Endothelial cell of umbilical vein (primary cell): ENCODE measurements at regions not wholly inside any gene's neighbourhood (a gene's known extent, or its start where the extent isn't known, plus 50 kb on each side); places are given as distances from the start of the nearest gene placed in this dataset.

ENCODE experiments used
- BruUV-seq: library from RNA; stranded (reverse); fragments of 400-500 nt; replicated peaks from 2 replicates; lab custom pipeline; 2021; lab: Mats Ljungman, UMichigan
- CTCF ChIA-PET: fragments of 300-600, 350-600 bp; sonication (Branson Sonifier 250); formaldehyde crosslinking; loops from one replicate; lab custom pipeline; 2021; ENCODE audit warnings: antibody characterized with exemption, inconsistent platforms; lab: Charles Lee
- POLR2A ChIA-PET: fragments of 300-600, 350-600 bp; sonication (Branson Sonifier 250); formaldehyde crosslinking; loops from one replicate; lab custom pipeline; 2021; ENCODE audit warnings: antibody characterized with exemption, inconsistent platforms; lab: Charles Lee
- DNase-seq: peaks from one replicate; pipeline ENCODE4 v3.0.0-alpha.2; 2011; ENCODE audit warnings: low read depth, low spot score
- FAIRE-seq: peaks from 2 replicates; lab custom pipeline; 2011; peaks lifted over from hg19 to GRCh38; lab: Jason Lieb, UNC
- H2AFZ ChIP-seq: 2 replicates; pipeline ENCODE4 v1.6.0; 2012; ENCODE audit warnings: low read depth, low read length, control low read depth, inconsistent platforms
- H3K27ac ChIP-seq: 2 replicates; pipeline ENCODE4 v1.5.1; 2011; ENCODE audit warnings: low read depth, mild to moderate bottlenecking, control low read depth, low read length, moderate library complexity; ENCODE audit not compliant: insufficient read depth
- H3K27me3 ChIP-seq, 2 experiments: 2 replicates each; pipeline versions ENCODE4 v1.6.0 to v1.6.1; 2011; ENCODE audit warnings: low read length in 2 of 2, mixed read lengths in 1 of 2; ENCODE audit not compliant: control insufficient read depth in 2 of 2, insufficient read depth in 2 of 2
- H3K36me3 ChIP-seq, 2 experiments: 2 replicates in 1 of 2; 3 replicates in 1 of 2; pipeline ENCODE4 v1.5.1; 2011; ENCODE audit warnings: low read length in 2 of 2, mild to moderate bottlenecking in 1 of 2, moderate library complexity in 1 of 2; ENCODE audit not compliant: control insufficient read depth in 2 of 2, insufficient read depth in 2 of 2; ENCODE audit errors: extremely low read depth in 1 of 2
- H3K4me1 ChIP-seq: 3 replicates; pipeline ENCODE4 v1.5.1; 2011; ENCODE audit warnings: mild to moderate bottlenecking, low read length; ENCODE audit not compliant: control insufficient read depth, insufficient read depth; ENCODE audit errors: extremely low read depth
- H3K4me2 ChIP-seq: 2 replicates; pipeline ENCODE4 v1.6.1; 2011; ENCODE audit warnings: low read length, control low read depth, mixed read lengths; ENCODE audit not compliant: insufficient read depth
- H3K4me3 ChIP-seq, 3 experiments: fragments of 200-600 bp in 1 of 3; sonication (generic), shearing (Covaris generic) in 1 of 3; replicated peaks in 1 of 3; 2 replicates each; pipeline ENCODE4 v1.5.1; 2011 to 2016; ENCODE audit warnings: control low read depth in 3 of 3, low read length in 3 of 3, mild to moderate bottlenecking in 2 of 3, inconsistent platforms in 1 of 3, low read depth in 1 of 3, moderate library complexity in 1 of 3; ENCODE audit not compliant: insufficient read depth in 1 of 3
- H3K79me2 ChIP-seq: 2 replicates; pipeline ENCODE4 v1.6.0; 2012; ENCODE audit warnings: low read length, inconsistent platforms; ENCODE audit not compliant: control insufficient read depth, insufficient read depth
- H3K9ac ChIP-seq: replicated peaks from 2 replicates; pipeline ENCODE3; 2011; ENCODE audit warnings: low read length, control low read depth; ENCODE audit not compliant: insufficient read depth; ENCODE audit errors: extremely low read depth
- H3K9me1 ChIP-seq: replicated peaks from 3 replicates; pipeline ENCODE4 v1.6.0; 2011; ENCODE audit warnings: mild to moderate bottlenecking, low read length; ENCODE audit not compliant: control insufficient read depth, insufficient read depth; ENCODE audit errors: extremely low read depth
- H3K9me3 ChIP-seq: replicated peaks from 2 replicates; pipeline ENCODE4 v1.5.1; 2012; ENCODE audit warnings: low read length, inconsistent platforms; ENCODE audit not compliant: control insufficient read depth, insufficient read depth
- H4K20me1 ChIP-seq: replicated peaks from 2 replicates; pipeline ENCODE3; 2011; ENCODE audit warnings: mild to moderate bottlenecking, low read length; ENCODE audit not compliant: control insufficient read depth, insufficient read depth; ENCODE audit errors: extremely low read depth
- EZH2 ChIP-seq: IDR thresholded peaks from 2 replicates; pipeline ENCODE4 v1.6.1; 2012; ENCODE audit warnings: borderline replicate concordance, low read depth, mild to moderate bottlenecking, moderate library complexity, low read length, inconsistent platforms; ENCODE audit not compliant: severe bottlenecking
- JUN ChIP-seq: IDR thresholded peaks from 2 replicates; pipeline ENCODE4 v1.6.1; 2011; ENCODE audit warnings: borderline replicate concordance, low read depth; ENCODE audit not compliant: insufficient read length, insufficient read depth
- MYC ChIP-seq: IDR thresholded peaks from one replicate; pipeline ENCODE4 v1.6.1; 2011; ENCODE audit warnings: mild to moderate bottlenecking, low read depth, low read length
- POLR2AphosphoS5 ChIP-seq: IDR thresholded peaks from 2 replicates; pipeline ENCODE4 v1.6.1; 2012; ENCODE audit warnings: low read depth, mild to moderate bottlenecking, control low read depth, low read length, moderate library complexity; ENCODE audit not compliant: insufficient read depth
- dilution Hi-C: fragments of 300-500 bp; cut with MboI; formaldehyde crosslinking; loops from one replicate; pipeline ENCODE4 v1.15.0; 2019; ENCODE audit warnings: low sequenced_read_pairs; ENCODE audit not compliant: extremely low pct_ligation_motif_present
- intact Hi-C: fragments of 100-400 bp; cut with micrococcal nuclease; formaldehyde crosslinking; loops from one replicate; pipeline ENCODE4 v1.10.0; 2022

DNA sequence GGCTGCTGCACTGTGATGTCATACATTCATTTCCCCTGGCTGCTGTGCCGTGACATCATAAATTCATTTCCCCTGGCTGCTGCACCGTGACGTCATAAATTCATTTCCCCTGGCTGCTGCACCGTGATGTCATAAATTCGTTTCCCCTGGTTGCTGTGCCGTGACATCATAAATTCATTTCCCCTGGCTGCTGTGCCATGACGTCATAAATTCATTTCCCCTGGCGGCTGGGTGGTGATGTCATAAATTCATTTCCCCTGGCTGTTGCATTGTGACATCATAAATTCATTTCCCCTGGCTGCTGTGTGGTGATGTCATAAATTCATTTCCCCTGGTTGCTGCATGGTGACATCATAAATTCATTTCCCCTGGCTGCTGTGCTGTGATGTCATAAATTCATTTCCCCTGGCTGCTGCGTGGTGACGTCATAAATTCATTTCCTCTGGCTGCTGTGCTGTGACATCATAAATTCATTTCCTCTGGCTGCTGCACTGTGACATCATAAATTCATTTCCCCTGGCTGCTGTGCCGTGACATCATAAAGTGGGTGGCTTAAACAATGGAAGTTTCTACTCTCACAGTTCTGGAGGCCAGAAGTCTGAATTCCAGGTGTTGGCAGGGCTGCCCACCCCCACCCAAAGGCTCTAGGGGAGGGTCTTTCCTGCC lies 301.1 kb downstream of the SHANK2 start:
- Histone ChIP-seq H4K20me1 (no peaks in the 10 kb centered on the region), H3K4me3 (no peak overlapping the region), H3K9me3 (peaks cover 8% of the 10 kb centered on the region), H3K9ac (no peak overlapping the region), H3K4me1 (no peaks in the 10 kb centered on the region), H3K9me1 (no peaks in the 10 kb centered on the region), H3K27me3 (no peaks in the 10 kb centered on the region), H3K27ac (no peak overlapping the region), H2AFZ (no peak overlapping the region), H3K79me2 (no peaks in the 10 kb centered on the region), H3K36me3 (no peaks in the 10 kb centered on the region), H3K4me2 (no peak overlapping the region)
- peak; percentile 38 for TF ChIP-seq JUN
- TF ChIP-seq MYC: no peak
- DNase-seq: no peak
- ChIA-PET CTCF (no interaction called here), POLR2A (no interaction called here)
- intact Hi-C loops: no loop called here
- no TSS peak for BruUV-seq
- dilution Hi-C loops: no loop called here
- no peak for FAIRE-seq

- ChIA-PET CTCF (no interaction called here), POLR2A (no interaction called here)
- no peaks in the 10 kb centered on the region for H4K20me1 ChIP-seq
- dilution Hi-C loops: no loop called here
- no peak overlapping the region for H3K4me3 ChIP-seq
- no peaks in the 10 kb centered on the region for H3K27me3 ChIP-seq
- H3K9ac ChIP-seq: no peak overlapping the region
- H3K36me3 ChIP-seq: no peaks in the 10 kb centered on the region
- intact Hi-C loops: no loop called here
- DNase-seq (no peak), FAIRE-seq (no peak)
- H3K27ac ChIP-seq: no peak overlapping the region
- no peaks in the 10 kb centered on the region for H3K9me1 ChIP-seq
- no peaks in the 10 kb centered on the region for H3K4me1 ChIP-seq
- no peak for TF ChIP-seq POLR2AphosphoS5
- TF ChIP-seq MYC: no peak
- TF ChIP-seq EZH2: no peak
- no peaks in the 10 kb centered on the region for H3K79me2 ChIP-seq
- peaks cover 8% of the 10 kb centered on the region for H3K9me3 ChIP-seq
- no TSS peak for BruUV-seq
- H2AFZ ChIP-seq: no peak overlapping the region
- H3K4me2 ChIP-seq: no peak overlapping the region
Measured at GRCh38 chr11:70952191-70952590, 300.2 kb downstream of the SHANK2 start.
